Stimulated activated CD8-positive, alpha-beta memory T cell treated with anti-CD3 and anti-CD28 coated beads, Interleukin-4, amount 100 ng/mL, for 24 hours (primary cell): ENCODE measurements at regions not wholly inside any gene's neighbourhood (a gene's known extent, or its start where the extent isn't known, plus 50 kb on each side); places are given as distances from the start of the nearest gene placed in this dataset.

Experiments
- DNase-seq: peaks from one replicate; pipeline ENCODE4 v3.0.0-alpha.2; 2020; ENCODE audit warnings: low read depth

DNA sequence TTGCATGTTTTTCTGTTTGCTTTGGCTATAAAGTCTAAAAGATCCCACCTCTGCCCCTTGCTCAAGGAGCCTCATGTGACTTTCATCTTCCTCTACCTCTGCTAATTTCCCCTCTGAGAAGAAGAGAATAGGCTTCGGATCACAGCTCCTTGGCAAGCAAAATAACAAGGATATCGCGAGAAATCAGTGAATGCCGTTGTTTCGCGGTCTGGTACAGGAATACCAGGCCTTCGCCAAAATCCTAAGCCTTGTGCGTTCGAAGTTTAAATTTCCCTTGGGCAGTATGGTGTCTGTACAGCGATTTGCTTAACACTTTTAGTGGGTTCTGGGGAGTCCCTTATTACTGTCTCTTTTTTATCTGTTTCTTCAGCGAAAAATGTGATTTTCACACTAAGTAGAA lies 142.3 kb downstream of the IRF8 start:
- DNase-seq = no peak

DNA sequence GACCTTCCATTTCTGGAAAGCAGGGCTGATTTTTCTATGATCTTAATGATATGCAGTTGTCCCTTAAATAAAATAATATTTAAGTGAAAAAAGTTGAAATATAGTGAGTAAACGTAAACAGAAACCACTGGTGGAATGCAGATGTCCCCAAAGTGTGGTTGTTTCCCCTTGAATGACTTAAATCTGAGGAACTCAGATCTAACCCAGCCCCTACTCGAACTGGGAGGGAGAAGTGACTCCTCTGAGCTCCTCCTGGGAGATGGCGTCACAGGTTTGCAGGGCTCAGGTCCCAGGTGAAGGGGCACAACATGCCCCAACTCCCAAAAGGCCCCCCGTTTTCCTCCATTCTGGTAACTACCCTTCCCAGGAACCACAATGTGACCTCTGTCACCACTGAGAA lies 142.8 kb downstream of the IRF8 start:
- DNase-seq = no peak

DNA sequence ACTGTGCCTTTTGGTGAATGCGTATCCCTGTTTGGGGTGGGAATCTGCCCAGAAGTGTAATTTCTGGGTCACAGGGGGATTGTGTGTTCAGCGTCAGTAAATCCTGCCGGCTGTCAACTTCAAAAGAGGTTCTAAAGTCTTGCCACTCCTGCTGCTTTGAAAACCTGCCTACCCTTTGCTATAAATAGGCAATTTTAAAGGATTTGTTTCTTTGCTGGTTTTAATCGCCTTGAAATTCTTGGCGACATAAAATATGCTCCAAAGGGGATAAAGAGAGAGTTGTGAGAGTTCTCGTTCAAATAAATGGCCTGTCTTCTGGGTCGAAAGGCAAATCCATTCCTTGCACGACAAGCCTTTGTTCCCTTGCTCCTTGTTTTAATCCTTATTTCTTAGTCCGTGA lies 143.4 kb downstream of the IRF8 start:
- DNase-seq = no peak

GRCh38 chr16:86042996-86043725 lies 144.2 kb downstream of the IRF8 start:
- DNase-seq = no peak

DNA sequence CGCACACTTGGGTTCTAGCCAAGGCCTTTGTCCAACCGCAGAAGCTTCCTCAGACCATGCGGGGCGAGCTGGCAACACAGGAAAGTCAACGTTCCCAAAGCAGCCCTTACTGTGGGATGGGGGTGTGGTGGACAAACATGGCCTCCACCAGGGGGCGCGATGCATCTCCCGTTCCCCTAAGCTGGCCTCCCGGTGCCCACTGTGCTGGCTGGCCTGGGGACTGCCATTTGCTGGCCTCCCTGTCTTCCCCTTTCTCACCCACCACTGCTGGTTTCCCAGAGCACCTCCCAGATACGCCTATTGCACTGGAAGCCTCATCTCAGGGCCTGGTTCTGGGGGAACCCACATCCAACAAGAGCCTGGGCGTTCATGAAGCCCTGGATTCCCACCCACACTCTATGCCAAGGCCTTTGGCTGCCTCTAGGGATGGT lies 145.3 kb downstream of the IRF8 start:
- DNase-seq = peak; percentile 37

- no peak for DNase-seq
Observed at GRCh38 chr16:86044881-86045590, 146.1 kb downstream of the IRF8 start.

DNA sequence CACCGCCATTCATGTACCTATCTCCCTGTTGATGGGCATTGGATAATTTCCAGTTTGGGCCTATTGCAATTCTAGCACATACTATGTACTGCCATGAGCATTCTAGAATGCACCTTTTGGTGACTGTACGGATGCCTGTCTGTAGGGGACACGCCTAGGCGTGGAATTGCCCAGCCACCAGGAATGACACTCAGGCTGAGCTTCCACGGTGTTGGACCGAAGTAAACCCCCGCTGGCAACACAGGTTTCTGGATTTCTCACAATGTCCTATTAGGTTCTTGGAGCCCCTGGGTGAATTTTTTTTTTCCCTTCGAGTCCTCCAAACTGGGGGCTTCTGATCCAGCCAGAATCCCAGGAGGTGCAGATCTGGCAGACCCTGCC lies 146.6 kb downstream of the IRF8 start:
- DNase-seq = no peak

DNA sequence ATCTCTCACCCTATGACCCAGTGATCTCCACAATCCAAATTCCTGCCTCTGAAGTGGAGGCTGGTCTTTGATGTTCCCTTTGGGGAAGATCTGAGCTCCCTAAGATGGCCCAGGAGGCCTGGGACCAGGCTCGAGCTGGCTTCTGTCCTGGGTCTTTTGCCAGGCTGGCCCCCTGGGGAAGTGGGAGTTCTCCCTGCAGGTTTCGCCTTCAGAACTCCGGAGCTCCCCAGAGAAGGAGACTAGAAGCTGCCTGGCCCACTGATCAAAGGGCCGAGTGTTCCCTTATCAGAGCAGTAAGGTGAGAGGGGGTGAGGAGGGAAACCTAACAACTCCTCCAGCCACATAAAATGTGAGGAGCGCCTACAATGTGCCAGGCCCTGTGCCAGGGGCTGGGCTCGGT lies 147.1 kb downstream of the IRF8 start:
- DNase-seq = no peak

DNA sequence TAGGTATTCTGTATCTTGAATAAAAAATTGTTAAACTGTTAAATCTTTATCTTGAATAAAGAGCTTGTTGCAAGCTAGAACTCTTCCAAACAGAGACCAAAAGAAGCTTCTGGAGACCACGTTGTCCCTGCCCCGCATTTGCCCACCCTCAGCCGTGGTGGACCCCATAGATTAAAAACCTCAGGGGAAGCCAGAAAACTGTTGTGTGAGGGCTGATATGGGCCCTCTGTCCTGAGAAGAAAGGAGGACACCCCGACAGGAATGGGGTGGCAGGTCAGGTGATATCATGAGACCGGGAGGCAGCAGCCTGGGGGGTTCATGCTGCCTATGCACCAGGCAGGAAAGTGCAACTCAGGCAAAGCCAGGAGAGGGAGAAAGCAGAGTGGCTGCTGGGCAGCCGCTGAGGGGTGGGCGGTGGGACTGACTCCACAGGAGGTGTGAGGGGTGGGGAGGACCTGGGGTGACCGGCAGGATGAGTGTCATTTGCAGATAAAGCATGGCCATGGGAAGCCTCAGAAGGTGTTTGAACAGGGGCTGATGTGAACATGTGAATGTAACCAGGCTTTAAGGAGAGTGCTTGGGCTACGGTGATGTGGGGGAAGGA lies 147.8 kb downstream of the IRF8 start:
- no peak for DNase-seq

DNA sequence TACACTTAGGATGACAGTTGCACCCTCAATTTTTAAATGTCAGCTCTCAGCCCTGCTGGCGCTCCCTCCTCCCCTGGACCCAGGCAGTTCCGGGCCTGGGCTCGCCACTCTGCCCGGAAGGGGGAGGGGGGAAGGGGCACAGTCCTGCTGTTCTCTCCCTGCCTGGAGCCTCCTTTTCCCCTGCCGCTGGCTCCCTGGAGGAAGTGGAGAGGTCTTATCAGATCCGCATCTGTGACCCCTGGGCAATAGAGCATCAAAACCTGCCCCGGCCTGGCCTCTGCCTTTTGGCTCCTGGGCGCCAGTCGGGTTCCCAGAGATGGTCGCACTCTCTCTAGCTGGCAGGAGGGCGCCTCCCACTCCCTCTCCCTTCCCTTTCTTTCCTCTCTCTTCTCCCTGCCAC lies 149.3 kb downstream of the IRF8 start:
- no peak for DNase-seq

- no peak for DNase-seq
Observed at GRCh38 chr16:86048882-86049585, 150.1 kb downstream of the IRF8 start.

DNA sequence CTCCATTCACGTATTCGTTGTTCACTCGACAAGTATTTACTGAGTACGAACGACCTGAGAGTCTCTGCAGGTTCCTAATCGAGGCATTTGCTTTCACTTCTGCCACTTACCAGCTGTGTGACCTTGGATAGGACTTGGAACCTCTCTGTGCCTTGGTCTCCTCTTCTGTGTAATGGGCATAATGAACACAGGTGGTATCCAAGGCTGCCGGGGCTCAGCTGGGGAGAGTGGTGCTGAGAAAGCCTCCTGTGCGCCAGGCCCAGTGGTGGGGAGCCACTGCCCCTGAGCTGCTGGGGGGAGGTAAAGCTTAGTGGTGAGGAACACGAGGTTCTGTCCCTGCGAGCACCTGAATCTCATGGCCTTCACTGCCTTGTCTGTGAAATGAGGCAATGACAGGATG lies 150.7 kb downstream of the IRF8 start:
- no peak for DNase-seq

- DNase-seq = no peak
Observed at GRCh38 chr16:86050111-86050510, 151.1 kb downstream of the IRF8 start.

DNA sequence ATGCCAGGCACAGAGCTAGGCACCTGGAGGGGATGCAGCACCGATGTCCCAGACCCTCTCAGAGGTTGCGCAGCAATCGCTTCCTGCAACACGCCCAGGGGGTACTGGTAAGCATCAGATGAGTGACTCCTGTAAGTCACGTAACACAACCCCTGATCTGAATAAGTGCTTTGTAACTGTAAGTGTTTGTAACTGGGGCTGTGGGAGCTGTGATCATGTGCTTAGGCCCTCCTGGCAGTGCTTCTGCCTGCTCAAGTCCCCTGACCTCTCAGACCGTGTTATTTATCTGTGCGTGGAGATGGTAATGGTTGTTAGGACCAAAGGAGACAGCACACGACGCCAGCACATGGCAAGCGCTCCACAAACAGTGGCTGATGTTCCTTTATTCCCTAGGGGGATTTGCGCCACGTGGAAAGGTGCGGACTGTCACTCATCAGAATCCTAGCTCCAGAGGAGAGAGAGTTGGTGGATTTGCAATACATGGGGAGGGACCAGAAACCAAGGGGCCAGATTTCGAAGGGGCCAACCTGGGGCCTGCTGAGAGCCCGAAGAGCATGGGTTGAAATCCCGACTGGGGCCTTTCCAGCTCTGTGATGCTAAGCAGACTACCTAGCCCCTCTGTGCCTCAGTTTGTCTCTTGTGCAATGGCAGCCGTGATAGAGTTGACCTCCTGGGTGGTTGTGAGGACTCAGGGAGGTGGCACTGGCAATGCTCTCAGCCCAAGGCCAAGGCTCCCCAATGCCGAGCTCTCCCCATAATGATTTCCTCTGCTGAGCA lies 151.8 kb downstream of the IRF8 start:
- DNase-seq = no peak

- no peak for DNase-seq
Observed at GRCh38 chr16:86051368-86052114, 152.6 kb downstream of the IRF8 start.

GRCh38 chr16:86052115-86052670 lies 153.2 kb downstream of the IRF8 start:
- no peak for DNase-seq

GRCh38 chr16:86052926-86053325 lies 154.0 kb downstream of the IRF8 start:
- no peak for DNase-seq

GRCh38 chr16:86059253-86060171 lies 160.6 kb downstream of the IRF8 start:
- no peak for DNase-seq

GRCh38 chr16:86060381-86061317 lies 161.7 kb downstream of the IRF8 start:
- no peak for DNase-seq
